CD4-positive, alpha-beta T cell treated with Interferon gamma for 1 hour (primary cell): ENCODE measurements at regions not wholly inside any gene's neighbourhood (a gene's known extent, or its start where the extent isn't known, plus 50 kb on each side); places are given as distances from the start of the nearest gene placed in this dataset.

Experiments
- DNase-seq: peaks from one replicate; pipeline ENCODE4 v3.0.0-alpha.2; 2020

GRCh38 chr7:11895337-11895736 is 63.3 kb upstream of the THSD7A start:
- DNase-seq = no peak

- no peak for DNase-seq
Observed at GRCh38 chr7:11896663-11897062, 64.7 kb upstream of the THSD7A start.

- no peak for DNase-seq
Observed at GRCh38 chr7:11899247-11899646, 67.2 kb upstream of the THSD7A start.

- no peak for DNase-seq
Observed at GRCh38 chr7:11910253-11910652, 78.3 kb upstream of the THSD7A start.

GRCh38 chr7:11911900-11912299 is 79.9 kb upstream of the THSD7A start:
- DNase-seq = no peak

GRCh38 chr7:11914645-11915044 is 82.6 kb upstream of the THSD7A start:
- no peak for DNase-seq

- DNase-seq = no peak
Observed at GRCh38 chr7:11923376-11923930, 91.5 kb upstream of the THSD7A start.

GRCh38 chr7:11931307-11931706 is 99.3 kb upstream of the THSD7A start:
- DNase-seq = no peak

- DNase-seq = no peak
Observed at GRCh38 chr7:11934796-11935195, 102.8 kb upstream of the THSD7A start.

GRCh38 chr7:11935905-11936304 is 103.9 kb upstream of the THSD7A start:
- DNase-seq = no peak

GRCh38 chr7:11946794-11947193 is 114.8 kb upstream of the THSD7A start:
- no peak for DNase-seq

GRCh38 chr7:11950281-11950680 is 118.3 kb upstream of the THSD7A start:
- no peak for DNase-seq

GRCh38 chr7:11950942-11951341 is 118.9 kb upstream of the THSD7A start:
- no peak for DNase-seq

GRCh38 chr7:11951909-11952308 is 119.9 kb upstream of the THSD7A start:
- DNase-seq = no peak

- DNase-seq = no peak
Observed at GRCh38 chr7:11952972-11953371, 121.0 kb upstream of the THSD7A start.

GRCh38 chr7:11956991-11957390 is 125.0 kb upstream of the THSD7A start:
- no peak for DNase-seq

- no peak for DNase-seq
Observed at GRCh38 chr7:11957956-11958355, 126.0 kb upstream of the THSD7A start.

GRCh38 chr7:11959121-11959520 is 127.1 kb upstream of the THSD7A start:
- DNase-seq = no peak

- DNase-seq = no peak
Observed at GRCh38 chr7:11960621-11961020, 128.6 kb upstream of the THSD7A start.

GRCh38 chr7:11969643-11970042 is 137.6 kb upstream of the THSD7A start:
- no peak for DNase-seq

GRCh38 chr7:11970132-11970531 is 138.1 kb upstream of the THSD7A start:
- no peak for DNase-seq

- no peak for DNase-seq
Observed at GRCh38 chr7:11985376-11985775, 153.4 kb upstream of the THSD7A start.

GRCh38 chr7:11985971-11986370 is 154.0 kb upstream of the THSD7A start:
- DNase-seq = no peak

GRCh38 chr7:11988186-11988585 is 156.2 kb upstream of the THSD7A start:
- DNase-seq = no peak

GRCh38 chr7:12002428-12002827 is 170.4 kb upstream of the THSD7A start:
- DNase-seq = no peak

- DNase-seq = no peak
Observed at GRCh38 chr7:12004581-12004980, 172.6 kb upstream of the THSD7A start.
